ENCODE measurements at regions not wholly inside any gene's neighbourhood (a gene's known extent, or its start where the extent isn't known, plus 50 kb on each side); places are given as distances from the start of the nearest gene placed in this dataset.
A peak's percentile ranks its signal among the peaks of the same experiment; 100 is the strongest.

DNA sequence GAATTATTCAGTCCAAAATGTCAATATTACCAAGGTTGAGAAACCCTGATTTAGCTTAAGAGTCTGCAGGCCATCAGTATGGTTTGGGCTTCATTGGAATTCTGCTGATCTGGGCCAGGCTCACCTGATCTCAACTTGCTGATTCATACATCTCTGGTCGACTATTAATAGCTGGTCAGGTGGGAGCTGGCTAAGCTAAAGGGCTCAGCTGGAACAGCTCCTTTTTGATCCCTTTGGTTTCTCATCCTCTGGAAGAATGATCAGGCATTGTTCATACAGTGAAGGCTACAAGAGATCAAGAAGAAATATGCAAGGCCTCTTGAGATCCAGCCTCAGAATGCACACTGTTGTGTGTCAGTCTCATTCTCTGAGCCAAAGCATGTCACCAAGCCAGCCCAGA lies 123.3 kb upstream of the MME start:
- H3K27ac ChIP-seq, result no peak overlapping the region
- no peak for DNase-seq
- no peaks in the 10 kb centered on the region for H3K36me3 ChIP-seq (ENCODE audit: low read depth, missing control alignments)
- H3K4me3 ChIP-seq, result no peak overlapping the region
- H3K9me3 ChIP-seq, result no peaks in the 10 kb centered on the region
- 63 to 78% methylated on average over 1 of the region's 1 CpG for whole genome bisulfite sequencing, 2 donors
- no peaks in the 10 kb centered on the region for H3K27me3 ChIP-seq
- intact Hi-C loops (cut with DNase I; ENCODE audit: low total_unique reads), result no loop called here
- H3K4me1 ChIP-seq, result no peaks in the 10 kb centered on the region
- TF ChIP-seq, protein P1, sequence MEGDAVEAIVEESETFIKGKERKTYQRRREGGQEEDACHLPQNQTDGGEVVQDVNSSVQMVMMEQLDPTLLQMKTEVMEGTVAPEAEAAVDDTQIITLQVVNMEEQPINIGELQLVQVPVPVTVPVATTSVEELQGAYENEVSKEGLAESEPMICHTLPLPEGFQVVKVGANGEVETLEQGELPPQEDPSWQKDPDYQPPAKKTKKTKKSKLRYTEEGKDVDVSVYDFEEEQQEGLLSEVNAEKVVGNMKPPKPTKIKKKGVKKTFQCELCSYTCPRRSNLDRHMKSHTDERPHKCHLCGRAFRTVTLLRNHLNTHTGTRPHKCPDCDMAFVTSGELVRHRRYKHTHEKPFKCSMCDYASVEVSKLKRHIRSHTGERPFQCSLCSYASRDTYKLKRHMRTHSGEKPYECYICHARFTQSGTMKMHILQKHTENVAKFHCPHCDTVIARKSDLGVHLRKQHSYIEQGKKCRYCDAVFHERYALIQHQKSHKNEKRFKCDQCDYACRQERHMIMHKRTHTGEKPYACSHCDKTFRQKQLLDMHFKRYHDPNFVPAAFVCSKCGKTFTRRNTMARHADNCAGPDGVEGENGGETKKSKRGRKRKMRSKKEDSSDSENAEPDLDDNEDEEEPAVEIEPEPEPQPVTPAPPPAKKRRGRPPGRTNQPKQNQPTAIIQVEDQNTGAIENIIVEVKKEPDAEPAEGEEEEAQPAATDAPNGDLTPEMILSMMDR (IDR thresholded peaks at IDR 0.05), result no peak
- no peak for TF ChIP-seq POLR2A (IDR thresholded peaks at IDR 0.05)

DNA sequence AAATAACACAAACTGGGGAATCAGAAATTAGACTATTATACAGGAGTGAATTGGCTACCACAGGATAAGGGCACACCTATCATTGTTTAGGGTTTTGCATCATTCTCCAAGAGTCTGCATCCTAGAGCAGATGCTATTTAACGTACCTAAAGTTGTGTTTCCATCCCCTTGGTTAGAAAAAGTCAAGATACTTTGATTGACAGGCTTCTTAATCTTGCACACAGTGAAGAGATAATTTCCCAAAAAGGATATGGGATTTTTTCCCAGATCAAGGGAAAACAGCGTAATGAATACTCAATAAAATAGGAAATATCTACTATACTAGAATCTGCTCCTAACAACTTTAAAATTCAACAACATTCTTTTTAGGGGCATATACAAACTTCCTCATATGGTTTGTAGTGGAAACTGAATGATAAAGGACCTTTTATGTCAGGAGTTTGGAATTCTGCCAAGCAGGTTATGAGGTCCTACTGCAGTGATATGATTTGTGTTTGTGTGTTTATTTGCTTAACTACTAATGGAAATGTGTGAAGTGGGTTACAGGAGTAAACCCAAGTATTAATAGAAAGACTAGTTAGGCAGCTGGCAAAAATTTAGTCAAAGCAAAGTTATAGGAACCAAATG lies 124.1 kb upstream of the MME start:
- no peaks in the 10 kb centered on the region for H3K9me3 ChIP-seq
- no peaks in the 10 kb centered on the region for H3K27me3 ChIP-seq
- DNase-seq, result no peak
- TF ChIP-seq POLR2A (IDR thresholded peaks at IDR 0.05), result no peak
- TF ChIP-seq, protein P1 (IDR thresholded peaks at IDR 0.05), result no peak
- no peaks in the 10 kb centered on the region for H3K36me3 ChIP-seq (ENCODE audit: low read depth, missing control alignments)
- WGBS, 2 donors, result 89 to 96% methylated on average over 2 of the region's 2 CpGs
- no peaks in the 10 kb centered on the region for H3K4me1 ChIP-seq
- no peak overlapping the region for H3K27ac ChIP-seq
- no peak overlapping the region for H3K4me3 ChIP-seq
- intact Hi-C loops (cut with DNase I; ENCODE audit: low total_unique reads), result no loop called here

DNA sequence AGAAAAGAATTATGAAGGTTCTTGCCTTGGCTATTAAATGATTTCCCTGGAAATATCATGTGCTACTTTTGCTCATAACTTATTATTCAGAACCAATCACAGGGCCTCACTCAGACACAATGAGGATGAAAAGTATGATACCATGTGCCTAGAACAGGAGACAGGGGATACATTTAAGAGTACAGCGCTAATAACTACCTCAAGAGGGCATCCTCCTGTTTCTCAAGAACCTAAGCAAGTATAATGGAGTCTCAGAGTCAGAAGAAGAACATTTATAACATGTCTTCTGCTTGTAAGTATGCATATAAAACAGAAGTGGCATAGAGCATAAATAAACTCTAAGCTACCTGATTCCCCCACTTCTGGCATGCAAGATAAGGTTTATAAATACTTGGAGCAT lies 125.4 kb upstream of the MME start:
- Histone ChIP-seq H3K27ac (no peak overlapping the region), H3K4me3 (no peak overlapping the region), H3K4me1 (no peaks in the 10 kb centered on the region), H3K27me3 (no peaks in the 10 kb centered on the region), H3K36me3 (ENCODE audit: low read depth, missing control alignments) (no peaks in the 10 kb centered on the region), H3K9me3 (no peaks in the 10 kb centered on the region)
- intact Hi-C loops (cut with DNase I; ENCODE audit: low total_unique reads), result no loop called here
- no peak for DNase-seq
- 35 to 38% methylated on average over 1 of the region's 1 CpG for WGBS, 2 donors
- TF ChIP-seq, protein P1 (IDR thresholded peaks at IDR 0.05), result peak in 2 of 3 experiments; percentile 14 to 21
- TF ChIP-seq POLR2A (IDR thresholded peaks at IDR 0.05), result no peak

DNA sequence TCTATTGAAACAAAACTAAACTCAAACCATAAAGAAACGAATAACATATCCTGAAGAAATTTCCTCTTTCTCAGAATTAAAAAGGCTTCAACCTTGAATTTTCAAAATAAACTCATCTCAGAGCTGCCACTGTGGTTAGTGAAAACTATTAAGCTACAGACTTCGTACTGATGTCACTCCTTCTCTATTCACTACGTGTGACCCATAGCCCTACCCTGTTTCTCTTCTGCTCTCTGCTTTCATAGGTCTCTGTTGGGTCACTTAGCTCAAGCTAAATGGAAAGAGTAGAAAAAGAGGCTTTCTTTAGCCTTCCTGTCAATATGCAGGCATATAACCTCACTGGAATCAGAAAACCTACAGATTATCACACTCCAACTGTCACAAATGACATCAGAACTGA lies 126.6 kb upstream of the MME start:
- no peak overlapping the region for H3K4me3 ChIP-seq
- intact Hi-C loops (cut with DNase I; ENCODE audit: low total_unique reads), result no loop called here
- no peak overlapping the region for H3K27ac ChIP-seq
- H3K4me1 ChIP-seq, result no peaks in the 10 kb centered on the region
- no peak for TF ChIP-seq POLR2A (IDR thresholded peaks at IDR 0.05)
- TF ChIP-seq, protein P1 (IDR thresholded peaks at IDR 0.05), result no peak
- DNase-seq, result no peak
- no peaks in the 10 kb centered on the region for H3K36me3 ChIP-seq (ENCODE audit: low read depth, missing control alignments)
- H3K27me3 ChIP-seq, result no peaks in the 10 kb centered on the region
- 69 to 79% methylated on average over 3 of the region's 3 CpGs for WGBS, 2 donors
- H3K9me3 ChIP-seq, result no peaks in the 10 kb centered on the region

DNA sequence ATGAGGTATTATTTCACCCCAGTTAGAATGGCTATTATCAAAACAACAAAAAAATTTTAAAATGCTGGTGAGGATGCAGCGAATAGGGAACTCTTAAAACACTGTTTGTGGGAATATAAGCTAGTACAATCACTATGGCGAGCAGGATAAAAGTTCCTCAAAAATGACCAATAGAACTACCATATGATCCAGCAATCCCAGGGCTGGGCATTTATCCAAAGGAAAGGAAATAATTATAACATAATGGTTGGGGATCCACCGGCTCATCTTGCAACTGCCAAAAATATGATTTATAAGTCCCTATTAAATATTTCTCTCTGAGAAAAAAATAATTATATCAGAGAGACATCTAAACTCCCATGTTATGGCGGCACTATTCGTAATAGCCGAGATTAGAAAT lies 127.6 kb upstream of the MME start:
- intact Hi-C loops (cut with DNase I; ENCODE audit: low total_unique reads), result no loop called here
- H3K27me3 ChIP-seq, result no peaks in the 10 kb centered on the region
- H3K4me1 ChIP-seq, result no peaks in the 10 kb centered on the region
- H3K36me3 ChIP-seq (ENCODE audit: low read depth, missing control alignments), result no peaks in the 10 kb centered on the region
- no peak for TF ChIP-seq POLR2A (IDR thresholded peaks at IDR 0.05)
- TF ChIP-seq, protein P1 (IDR thresholded peaks at IDR 0.05), result no peak
- no peak for DNase-seq
- no peak overlapping the region for H3K27ac ChIP-seq
- H3K9me3 ChIP-seq, result no peaks in the 10 kb centered on the region
- no peak overlapping the region for H3K4me3 ChIP-seq
- 86 to 93% methylated on average over 6 of the region's 6 CpGs for WGBS, 2 donors

Data from testis (tissue), 2 donors.